A549 (cell line): ENCODE measurements at regions not wholly inside any gene's neighbourhood (a gene's known extent, or its start where the extent isn't known, plus 50 kb on each side); places are given as distances from the start of the nearest gene placed in this dataset.

Experiments used
- ATAC-seq, 2 experiments: fragments of 200-7000 bp in 1 of 2; fragments of >200 bp in 1 of 2; cut with Nextera tagmentation in 1 of 2; cut with Tn5 transposase in 1 of 2; 3 replicates each; pipeline versions ENCODE4 v1.8.0 to v1.9.1; 2018 to 2020; ENCODE audit warnings: mild to moderate bottlenecking in 1 of 2, moderate library complexity in 1 of 2
- CTCF ChIA-PET: fragments of 300-600 bp; sonication (Branson Sonifier 250); formaldehyde crosslinking; extraction: SDS; loops from one replicate; lab custom pipeline; 2021; ENCODE audit warnings: antibody characterized with exemption, inconsistent platforms; lab: Yijun Ruan, JAX
- POLR2A ChIA-PET: fragments of 350-600 bp; formaldehyde crosslinking; extraction: SDS; loops from one replicate; lab custom pipeline; 2021; ENCODE audit warnings: antibody characterized with exemption, inconsistent platforms; lab: Yijun Ruan, JAX
- DNase-seq, 2 experiments: peaks; one replicate each; pipeline versions ENCODE4 v3.0.0 to v3.0.0-alpha.2; 2011 to 2016; ENCODE audit warnings: low read depth in 1 of 2, low spot score in 1 of 2
- FAIRE-seq: peaks from 2 replicates; lab custom pipeline; 2011; peaks lifted over from hg19 to GRCh38; lab: Jason Lieb, UNC
- H3K27ac ChIP-seq, 2 experiments: fragments of >200 bp; sonication (Bioruptor Twin); formaldehyde crosslinking; 3 replicates each; pipeline ENCODE4 v1.5.1; 2016 to 2017
- H3K4me1 ChIP-seq: fragments of >200 bp; sonication (Bioruptor Twin); formaldehyde crosslinking; 3 replicates; pipeline ENCODE4 v1.6.1; 2016
- H3K4me2 ChIP-seq: fragments of >200 bp; sonication (Bioruptor Twin); formaldehyde crosslinking; 3 replicates; pipeline ENCODE4 v1.6.1; 2016
- H3K4me3 ChIP-seq: fragments of >200 bp; sonication (Bioruptor Twin); formaldehyde crosslinking; 3 replicates; pipeline ENCODE4 v1.5.1; 2016
- H3K9me3 ChIP-seq: fragments of >200 bp; sonication (Bioruptor Twin); formaldehyde crosslinking; 3 replicates; pipeline ENCODE4 v1.6.1; 2016
- BCL3 ChIP-seq: fragments of >200 bp; sonication (Bioruptor Twin); formaldehyde crosslinking; IDR thresholded peaks from 3 replicates; pipeline ENCODE4 v1.6.1; 2016
- BHLHE40 ChIP-seq: IDR thresholded peaks from 2 replicates; pipeline ENCODE4 v1.6.1; 2012; ENCODE audit warnings: low read depth, low read length, inconsistent platforms
- CBX2 ChIP-seq: fragments of 200-600 bp; sonication (generic); IDR thresholded peaks from 2 replicates; pipeline ENCODE4 v1.6.1; 2016; ENCODE audit warnings: low read depth, mild to moderate bottlenecking, borderline replicate concordance
- CBX8 ChIP-seq: fragments of 200-600 bp; sonication (generic); IDR thresholded peaks from 2 replicates; pipeline ENCODE4 v1.6.1; 2016
- CEBPB ChIP-seq, 2 experiments: fragments of >200 bp in 1 of 2; sonication (Bioruptor Twin) in 1 of 2; formaldehyde crosslinking in 1 of 2; IDR thresholded peaks; 2 replicates each; pipeline ENCODE4 v1.6.1; 2012 to 2016
- CHD4 ChIP-seq: fragments of 200-600 bp; sonication (generic); IDR thresholded peaks from 2 replicates; pipeline ENCODE4 v1.6.1; 2016; ENCODE audit warnings: antibody characterized with exemption, mild to moderate bottlenecking, borderline replicate concordance
- E2F6 ChIP-seq: IDR thresholded peaks from 2 replicates; pipeline ENCODE4 v1.6.1; 2012; ENCODE audit warnings: low read depth, borderline replicate concordance
- EHMT2 ChIP-seq: fragments of 200-600 bp; sonication (generic); IDR thresholded peaks from 2 replicates; pipeline ENCODE4 v1.6.1; 2016; ENCODE audit warnings: antibody characterized with exemption, low read depth, mild to moderate bottlenecking, moderate library complexity
- EP300 ChIP-seq, 2 experiments: fragments of >200 bp; sonication (Bioruptor Twin); formaldehyde crosslinking; IDR thresholded peaks; 2 replicates in 1 of 2; 3 replicates in 1 of 2; pipeline ENCODE4 v1.6.1; 2016 to 2017
- FOSB ChIP-seq: fragments of 250-450 bp; sonication (Bioruptor Pico); IDR thresholded peaks from 2 replicates; pipeline ENCODE4 v1.5.0; 2020; ENCODE audit warnings: mild to moderate bottlenecking, moderate library complexity
- FOSL2 ChIP-seq, 2 experiments: fragments of 450-650 bp in 1 of 2; fragments of >200 bp in 1 of 2; sonication (Bioruptor Twin) in 1 of 2; formaldehyde crosslinking; IDR thresholded peaks; 2 replicates each; pipeline versions ENCODE4 v1.5.0 to v1.6.1; 2016 to 2020; ENCODE audit warnings: mild to moderate bottlenecking in 1 of 2, moderate library complexity in 1 of 2
- FOXS1 ChIP-seq: fragments of 250-450 bp; sonication (Bioruptor Pico); IDR thresholded peaks from 2 replicates; pipeline ENCODE4 v1.5.0; 2020; ENCODE audit warnings: mild to moderate bottlenecking, moderate library complexity
- HEYL ChIP-seq: fragments of 250-450 bp; sonication (Bioruptor Pico); IDR thresholded peaks from 2 replicates; pipeline ENCODE4 v1.8.0; 2021; ENCODE audit warnings: mild to moderate bottlenecking, moderate library complexity
- HOXA7 ChIP-seq: fragments of 250-450 bp; sonication (Bioruptor Pico); IDR thresholded peaks from 2 replicates; pipeline ENCODE4 v1.5.0; 2020; ENCODE audit warnings: mild to moderate bottlenecking, moderate library complexity
- HOXB13 ChIP-seq: fragments of 250-450 bp; sonication (Bioruptor Pico); IDR thresholded peaks from 2 replicates; pipeline ENCODE4 v1.5.0; 2020; ENCODE audit warnings: low read depth, mild to moderate bottlenecking, moderate library complexity
- JUN ChIP-seq, 2 experiments: fragments of >200 bp; sonication (Bioruptor Twin); formaldehyde crosslinking; IDR thresholded peaks; 2 replicates in 1 of 2; 3 replicates in 1 of 2; pipeline ENCODE4 v1.6.1; 2016 to 2017
- JUNB ChIP-seq: fragments of >200 bp; sonication (Bioruptor Twin); formaldehyde crosslinking; IDR thresholded peaks from 2 replicates; pipeline ENCODE4 v1.6.1; 2016
- MAX ChIP-seq: IDR thresholded peaks from 2 replicates; pipeline ENCODE4 v1.6.1; 2012
- MYC ChIP-seq: IDR thresholded peaks from 2 replicates; pipeline ENCODE4 v1.6.1; 2012; ENCODE audit warnings: mild to moderate bottlenecking, inconsistent platforms, low read length, improper control_type of control experiment, borderline replicate concordance
- NFE2L2 ChIP-seq: fragments of 150-350 bp; conservative IDR thresholded peaks from 2 replicates; pipeline ENCODE4 v1.6.1; 2014; ENCODE audit warnings: low read length
- NPAS2 ChIP-seq: fragments of 250-450 bp; sonication (Bioruptor Pico); IDR thresholded peaks from 2 replicates; pipeline ENCODE4 v1.8.0; 2022; ENCODE audit warnings: mild to moderate bottlenecking, moderate library complexity, borderline replicate concordance
- NR3C1 ChIP-seq: fragments of >200 bp; sonication (Bioruptor Twin); formaldehyde crosslinking; IDR thresholded peaks from 3 replicates; pipeline ENCODE4 v1.6.1; 2017
- POLR2AphosphoS2 ChIP-seq: conservative IDR thresholded peaks from 2 replicates; pipeline ENCODE4 v1.6.1; 2012; ENCODE audit warnings: low read length, improper control_type of control experiment, inconsistent platforms
- RARB ChIP-seq: fragments of 250-450 bp; sonication (Bioruptor Pico); IDR thresholded peaks from 2 replicates; pipeline ENCODE4 v1.8.0; 2021; ENCODE audit warnings: mild to moderate bottlenecking, moderate library complexity
- ZC3H11A ChIP-seq: fragments of 450-650 bp; IDR thresholded peaks from 2 replicates; pipeline ENCODE4 v1.6.1; 2014; ENCODE audit warnings: antibody characterized with exemption, mild to moderate bottlenecking
- ZNF302 ChIP-seq: fragments of 250-450 bp; sonication (Bioruptor Pico); IDR thresholded peaks from 2 replicates; pipeline ENCODE4 v1.9.0; 2021; ENCODE audit warnings: inconsistent platforms, mild to moderate bottlenecking, moderate library complexity
- ZSCAN20 ChIP-seq: fragments of 250-450 bp; sonication (Bioruptor Pico); IDR thresholded peaks from 2 replicates; pipeline ENCODE4 v1.8.0; 2022; ENCODE audit warnings: mild to moderate bottlenecking, moderate library complexity
- WGBS: methylation state at CpG from one replicate; pipeline ENCODE4 v1.1.6; 2017; ENCODE audit errors: missing lambda C conversion rate; 5-methylcytosine and 5-hydroxymethylcytosine counted together
- TF ChIP-seq, protein P1 (sequence below): IDR thresholded peaks from 2 replicates; pipeline ENCODE4 v1.6.1; 2012
- TF ChIP-seq, protein P2 (sequence below): fragments of 250-450 bp; sonication (Bioruptor Pico); IDR thresholded peaks from 2 replicates; pipeline ENCODE4 v1.5.0; 2020; ENCODE audit warnings: low read depth, mild to moderate bottlenecking, moderate library complexity

DNA sequence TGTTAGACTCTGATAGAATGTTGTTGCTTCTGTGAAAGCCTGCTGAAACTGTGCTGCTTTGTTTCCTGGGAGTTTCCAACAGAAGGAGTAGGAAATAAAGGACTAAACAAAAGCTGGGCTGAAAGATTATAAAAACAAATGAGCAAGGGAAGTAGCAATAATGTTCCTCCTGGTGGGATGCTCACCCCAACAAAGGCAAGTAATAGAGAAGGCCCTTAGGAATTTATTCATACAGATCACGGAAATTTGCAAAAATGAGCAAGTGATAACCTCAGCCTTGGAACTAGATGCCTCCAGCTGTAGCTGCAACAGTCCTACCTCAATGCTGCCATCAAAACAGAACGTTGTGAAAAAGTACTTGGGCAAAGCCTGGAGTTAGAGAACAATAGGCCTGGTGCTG is 1248.0 kb upstream of the C9orf72 start:
- no peak overlapping the region for H3K27ac ChIP-seq
- H3K4me1 ChIP-seq = no peaks in the 10 kb centered on the region
- ATAC-seq (no peak), DNase-seq (no peak), FAIRE-seq (no peak)
- TF ChIP-seq NPAS2 (CRISPR knock-in tag) (no peak), JUNB (no peak)
- POLR2A ChIA-PET = no interaction called here
- CTCF ChIA-PET = interaction anchor here (0.9 kb wide), 1 partner anchor 391 kb away, joined by 3 read pairs; no protein-coding TSS in a partner anchor
- H3K9me3 ChIP-seq = no peaks in the 10 kb centered on the region; the same call in 2 of the 3 replicates
- 45% methylated on average over 2 of the region's 2 CpGs for WGBS
- H3K4me2 ChIP-seq = no peak overlapping the region
- no peak overlapping the region for H3K4me3 ChIP-seq

GRCh38 chr9:28824432-28824963 is 1251.2 kb upstream of the C9orf72 start:
- POLR2A ChIA-PET = no interaction called here
- DNase-seq (no peak), FAIRE-seq (no peak), ATAC-seq (no peak)
- CTCF ChIA-PET = interaction anchor here (1.0 kb wide), 1 partner anchor 15 kb away, joined by 3 read pairs; no protein-coding TSS in a partner anchor
- TF ChIP-seq E2F6 (no peak), HOXB13 (no peak), EHMT2 (no peak), JUN (IDR thresholded peaks at IDR 0.05) (no peak), POLR2AphosphoS2 (no peak), CHD4 (no peak), ZNF302 (CRISPR knock-in tag) (no peak), HEYL (CRISPR knock-in tag) (no peak), NR3C1 (no peak), NFE2L2 (no peak), CBX2 (no peak), FOSB (no peak), MAX (no peak), BHLHE40 (no peak), CEBPB (IDR thresholded peaks at IDR 0.05) (no peak)
- TF ChIP-seq, protein P1, sequence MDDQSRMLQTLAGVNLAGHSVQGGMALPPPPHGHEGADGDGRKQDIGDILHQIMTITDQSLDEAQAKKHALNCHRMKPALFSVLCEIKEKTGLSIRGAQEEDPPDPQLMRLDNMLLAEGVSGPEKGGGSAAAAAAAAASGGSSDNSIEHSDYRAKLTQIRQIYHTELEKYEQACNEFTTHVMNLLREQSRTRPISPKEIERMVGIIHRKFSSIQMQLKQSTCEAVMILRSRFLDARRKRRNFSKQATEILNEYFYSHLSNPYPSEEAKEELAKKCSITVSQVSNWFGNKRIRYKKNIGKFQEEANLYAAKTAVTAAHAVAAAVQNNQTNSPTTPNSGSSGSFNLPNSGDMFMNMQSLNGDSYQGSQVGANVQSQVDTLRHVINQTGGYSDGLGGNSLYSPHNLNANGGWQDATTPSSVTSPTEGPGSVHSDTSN = no peak
- TF ChIP-seq, protein P2, sequence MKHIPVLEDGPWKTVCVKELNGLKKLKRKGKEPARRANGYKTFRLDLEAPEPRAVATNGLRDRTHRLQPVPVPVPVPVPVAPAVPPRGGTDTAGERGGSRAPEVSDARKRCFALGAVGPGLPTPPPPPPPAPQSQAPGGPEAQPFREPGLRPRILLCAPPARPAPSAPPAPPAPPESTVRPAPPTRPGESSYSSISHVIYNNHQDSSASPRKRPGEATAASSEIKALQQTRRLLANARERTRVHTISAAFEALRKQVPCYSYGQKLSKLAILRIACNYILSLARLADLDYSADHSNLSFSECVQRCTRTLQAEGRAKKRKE = no peak
- H3K4me3 ChIP-seq = no peak overlapping the region
- no peak overlapping the region for H3K4me2 ChIP-seq
- no peaks in the 10 kb centered on the region for H3K4me1 ChIP-seq
- H3K27ac ChIP-seq = no peak overlapping the region
- no peaks in the 10 kb centered on the region; the same call in 2 of the 3 replicates for H3K9me3 ChIP-seq
- 52% methylated on average over 1 of the region's 1 CpG for WGBS

DNA sequence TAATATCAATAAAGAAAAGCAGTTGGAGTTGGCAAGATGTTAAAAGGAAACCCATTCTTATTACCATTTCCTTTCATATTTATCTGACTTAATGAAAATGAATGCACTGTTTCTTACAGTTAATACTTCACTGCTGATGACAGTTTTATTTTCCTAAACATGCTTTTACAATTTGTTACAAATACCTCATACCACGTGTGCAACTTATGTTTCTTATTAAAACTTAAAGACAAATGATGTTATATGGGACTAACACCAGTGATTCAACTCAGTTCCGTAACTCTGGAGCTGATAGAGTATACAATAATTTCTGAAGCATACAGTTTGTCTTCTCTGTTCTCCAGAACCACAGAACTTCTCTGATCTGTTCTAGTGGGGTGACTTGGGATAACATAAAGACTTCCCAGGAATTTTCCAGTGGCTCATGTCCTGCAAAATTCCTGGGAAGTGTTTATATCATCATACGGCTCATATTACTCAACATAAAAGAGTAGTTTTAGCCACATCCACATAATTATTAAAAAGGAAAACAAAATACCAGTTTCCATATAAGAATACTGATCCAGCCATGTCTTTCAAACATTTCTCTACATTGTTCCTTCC is 1259.0 kb upstream of the C9orf72 start:
- FAIRE-seq = no peak
- Histone ChIP-seq H3K4me2 (no peak overlapping the region), H3K4me1 (no peaks in the 10 kb centered on the region), H3K27ac (no peak overlapping the region), H3K9me3 (no peaks in the 10 kb centered on the region), H3K4me3 (no peak overlapping the region)
- DNase-seq = no peak
- 84% methylated on average over 3 of the region's 3 CpGs for WGBS
- no peak for ATAC-seq
- POLR2A ChIA-PET = no interaction called here
- CTCF ChIA-PET = no interaction called here
- TF ChIP-seq, protein P1 = no peak
- TF ChIP-seq HOXA7 (CRISPR knock-in tag) (no peak), FOXS1 (CRISPR knock-in tag) (no peak), EP300 (IDR thresholded peaks at IDR 0.05) (no peak), ZC3H11A (no peak), BCL3 (no peak), CBX8 (no peak), MAX (no peak), RARB (CRISPR knock-in tag) (no peak), FOSL2 (IDR thresholded peaks at IDR 0.05) (no peak), FOSL2 (CRISPR knock-in tag; IDR thresholded peaks at IDR 0.05) (no peak), MYC (no peak), POLR2AphosphoS2 (no peak), ZSCAN20 (CRISPR knock-in tag) (no peak), CEBPB (IDR thresholded peaks at IDR 0.05) (no peak)
- TF ChIP-seq, protein P2 = no peak
